ENCODE measurements at regions not wholly inside any gene's neighbourhood (a gene's known extent, or its start where the extent isn't known, plus 50 kb on each side); places are given as distances from the start of the nearest gene placed in this dataset.
"Not testable (repeated sequence)": the region's sequence is repeated elsewhere in the genome, so short reads cannot be mapped to it uniquely, and the experiment has no call there.

GRCh38 chr22:11065876-11066457 is 4462.0 kb upstream of the OR11H1 start:
- not testable (repeated sequence) for ATAC-seq (ENCODE audit: low read depth in 2 of 2); H3K27me3 ChIP-seq (ENCODE audit: control insufficient read depth, insufficient read depth, low read length); H3K36me3 Mint-ChIP-seq; DNase-seq; H3K4me1 Mint-ChIP-seq; H3K36me3 ChIP-seq (ENCODE audit: control insufficient read depth, insufficient read depth, low read length); H3K4me3 ChIP-seq (ENCODE audit: low read depth, low read length); H3K27ac Mint-ChIP-seq; H3K27me3 Mint-ChIP-seq; H3K27ac ChIP-seq (ENCODE audit: insufficient read depth, low read length, poor library complexity, severe bottlenecking); H3K4me1 ChIP-seq (ENCODE audit: control insufficient read depth, insufficient read depth, low read length, poor library complexity, severe bottlenecking)
- H3K9me3 ChIP-seq (ENCODE audit: control insufficient read depth in 2 of 2, low read length in 2 of 2): peaks cover 4 to 31% of the 10 kb centered on the region in 2 experiments
- Mint-ChIP-seq H3K9me3 (peaks cover 8 to 63% (median 38%) of the 10 kb centered on the region in 7 donors), H3K4me3 (peak overlapping the region in 1 of 4 donors; percentile 5)

- Histone ChIP-seq H3K4me3 (ENCODE audit: low read depth, low read length) (no peak overlapping the region), H3K27me3 (ENCODE audit: control insufficient read depth, insufficient read depth, low read length) (no peaks in the 10 kb centered on the region), H3K36me3 (ENCODE audit: control insufficient read depth, insufficient read depth, low read length) (no peaks in the 10 kb centered on the region), H3K4me1 (ENCODE audit: control insufficient read depth, insufficient read depth, low read length, poor library complexity, severe bottlenecking) (no peaks in the 10 kb centered on the region), H3K27ac (ENCODE audit: insufficient read depth, low read length, poor library complexity, severe bottlenecking) (no peak overlapping the region), H3K9me3 (ENCODE audit: control insufficient read depth in 2 of 2, low read length in 2 of 2) (peaks cover 2 to 31% of the 10 kb centered on the region in 2 experiments)
- ATAC-seq (ENCODE audit: low read depth in 2 of 2) (peak in 1 of 2 donors; percentile 16), DNase-seq (no peak)
- Mint-ChIP-seq H3K27me3 (no peaks in the 10 kb centered on the region), H3K4me1 (peaks cover 0 to 5% (median 0%) of the 10 kb centered on the region in 4 donors), H3K4me3 (no peak overlapping the region), H3K36me3 (peaks cover 8% of the 10 kb centered on the region), H3K9me3 (peaks cover 6 to 61% (median 37%) of the 10 kb centered on the region in 7 donors), H3K27ac (no peak overlapping the region)
Observed at GRCh38 chr22:11066458-11067285, 4461.3 kb upstream of the OR11H1 start.

DNA sequence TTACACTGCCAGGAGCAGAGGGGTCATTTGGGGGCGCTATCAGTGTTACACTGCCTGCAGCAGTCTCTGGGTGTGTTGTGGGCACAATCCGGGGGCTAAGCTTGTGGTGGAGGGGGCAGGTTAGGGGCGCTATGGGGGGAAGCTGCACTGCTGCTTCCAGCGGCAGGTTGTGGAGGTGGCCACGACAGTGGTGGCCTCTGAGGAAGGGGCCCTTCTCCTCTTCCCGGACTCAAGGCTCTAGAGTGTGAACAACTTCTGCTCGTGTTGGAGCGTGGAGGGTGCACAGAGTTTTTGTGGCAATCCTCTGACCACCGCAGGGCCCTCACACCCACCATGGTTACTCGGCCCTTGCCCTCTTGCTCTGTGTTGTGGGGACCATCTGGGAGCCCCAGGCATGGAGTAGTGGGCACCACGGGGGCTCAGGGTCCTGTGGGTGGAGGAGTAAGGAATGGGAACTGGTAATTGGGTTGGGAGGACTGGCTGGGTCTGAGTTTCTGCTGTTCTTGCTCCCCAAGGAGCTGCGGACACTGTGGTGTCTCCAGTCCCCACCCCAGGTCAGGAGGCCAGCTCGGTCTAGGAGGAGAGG is 4460.6 kb upstream of the OR11H1 start:
- not testable (repeated sequence) for DNase-seq; ATAC-seq (ENCODE audit: low read depth in 2 of 2)
- H3K9me3 Mint-ChIP-seq: peaks cover 2 to 58% (median 34%) of the 10 kb centered on the region in 7 donors

DNA sequence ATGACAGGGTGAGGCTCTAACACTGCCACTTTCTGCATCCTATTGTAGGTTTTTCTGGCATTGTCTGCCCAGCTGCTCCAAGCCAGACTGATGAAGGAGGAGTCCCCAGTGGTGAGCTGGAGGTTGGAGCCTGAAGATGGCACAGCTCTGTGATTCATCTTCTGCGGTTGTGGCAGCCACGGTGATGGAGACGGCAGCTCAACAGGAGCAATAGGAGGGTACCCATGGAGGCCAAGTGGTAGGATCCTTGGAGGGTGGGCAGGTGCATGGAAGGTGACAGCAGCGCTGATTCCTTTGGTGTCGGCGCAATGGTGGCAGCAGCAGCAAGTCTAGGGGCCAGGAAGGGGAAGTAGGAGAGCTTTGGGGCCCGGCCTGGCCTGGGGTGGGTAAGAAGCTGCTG is 4460.1 kb upstream of the OR11H1 start:
- not testable (repeated sequence) for H3K27me3 Mint-ChIP-seq; H3K36me3 ChIP-seq (ENCODE audit: control insufficient read depth, insufficient read depth, low read length); H3K4me1 ChIP-seq (ENCODE audit: control insufficient read depth, insufficient read depth, low read length, poor library complexity, severe bottlenecking); H3K4me3 Mint-ChIP-seq; H3K36me3 Mint-ChIP-seq; H3K4me1 Mint-ChIP-seq; DNase-seq; H3K27ac ChIP-seq (ENCODE audit: insufficient read depth, low read length, poor library complexity, severe bottlenecking); H3K27ac Mint-ChIP-seq; H3K27me3 ChIP-seq (ENCODE audit: control insufficient read depth, insufficient read depth, low read length); ATAC-seq (ENCODE audit: low read depth in 2 of 2); H3K4me3 ChIP-seq (ENCODE audit: low read depth, low read length)
- peaks cover 2 to 29% of the 10 kb centered on the region in 2 experiments for H3K9me3 ChIP-seq (ENCODE audit: control insufficient read depth in 2 of 2, low read length in 2 of 2)
- peaks cover 0 to 55% (median 32%) of the 10 kb centered on the region in 7 donors for H3K9me3 Mint-ChIP-seq

More for the DNA sequence above, 4460.6 kb upstream of the OR11H1 start:
- peaks cover 2 to 31% of the 10 kb centered on the region in 2 experiments for H3K9me3 ChIP-seq (ENCODE audit: control insufficient read depth in 2 of 2, low read length in 2 of 2)
- not testable (repeated sequence) for H3K4me1 Mint-ChIP-seq; H3K36me3 Mint-ChIP-seq; H3K27me3 ChIP-seq (ENCODE audit: control insufficient read depth, insufficient read depth, low read length); H3K4me3 Mint-ChIP-seq; H3K36me3 ChIP-seq (ENCODE audit: control insufficient read depth, insufficient read depth, low read length); H3K4me3 ChIP-seq (ENCODE audit: low read depth, low read length); H3K27ac ChIP-seq (ENCODE audit: insufficient read depth, low read length, poor library complexity, severe bottlenecking); H3K4me1 ChIP-seq (ENCODE audit: control insufficient read depth, insufficient read depth, low read length, poor library complexity, severe bottlenecking); H3K27me3 Mint-ChIP-seq; H3K27ac Mint-ChIP-seq

DNA sequence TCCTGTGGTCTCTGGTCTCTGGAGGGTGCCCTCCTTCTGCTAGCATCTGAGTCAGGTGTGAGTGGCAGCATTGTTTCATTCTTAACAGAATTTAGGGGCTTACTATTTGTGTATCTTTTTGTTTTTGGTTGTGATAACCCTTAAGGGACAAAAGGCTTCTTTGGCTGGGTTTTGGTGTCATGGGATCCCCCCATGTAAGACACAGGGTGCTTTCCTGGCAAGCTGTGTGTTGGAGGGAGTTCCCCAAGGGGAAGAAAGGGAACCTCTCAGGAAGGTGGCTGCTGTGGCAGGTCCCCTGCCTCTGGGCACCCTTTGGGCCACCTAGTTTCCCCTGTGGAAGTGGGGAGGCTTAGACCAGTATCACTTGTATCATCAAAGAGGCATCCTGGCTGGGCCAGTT is 4459.6 kb upstream of the OR11H1 start:
- H3K9me3 Mint-ChIP-seq: peaks cover 0 to 50% (median 32%) of the 10 kb centered on the region in 7 donors
- DNase-seq: not testable (repeated sequence)

More for the DNA sequence above, 4459.6 kb upstream of the OR11H1 start:
- peaks cover 2 to 25% of the 10 kb centered on the region in 2 experiments for H3K9me3 ChIP-seq (ENCODE audit: control insufficient read depth in 2 of 2, low read length in 2 of 2)
- not testable (repeated sequence) for H3K36me3 ChIP-seq (ENCODE audit: control insufficient read depth, insufficient read depth, low read length); H3K4me3 ChIP-seq (ENCODE audit: low read depth, low read length); H3K27ac ChIP-seq (ENCODE audit: insufficient read depth, low read length, poor library complexity, severe bottlenecking); H3K4me1 Mint-ChIP-seq; H3K27me3 ChIP-seq (ENCODE audit: control insufficient read depth, insufficient read depth, low read length); ATAC-seq (ENCODE audit: low read depth in 2 of 2); H3K27me3 Mint-ChIP-seq; H3K36me3 Mint-ChIP-seq; H3K4me3 Mint-ChIP-seq; H3K27ac Mint-ChIP-seq; H3K4me1 ChIP-seq (ENCODE audit: control insufficient read depth, insufficient read depth, low read length, poor library complexity, severe bottlenecking)
